Stomach (tissue), 8 donors: ENCODE measurements at regions not wholly inside any gene's neighbourhood (a gene's known extent, or its start where the extent isn't known, plus 50 kb on each side); places are given as distances from the start of the nearest gene placed in this dataset.

Experiments used
- DNase-seq, 2 donors: peaks; one replicate each; pipeline versions ENCODE4 v3.0.0 to v3.0.0-alpha.2; 2013 to 2019
- H3K27ac ChIP-seq, 5 donors: fragments of 200-600 bp in 4 of 5; sonication (generic) in 4 of 5; one replicate each; pipeline ENCODE4 v1.5.1; 2013 to 2019; ENCODE audit warnings: mild to moderate bottlenecking in 1 of 5, moderate library complexity in 1 of 5
- H3K27me3 ChIP-seq, 3 donors: fragments of 200-600 bp; sonication (generic); one replicate each; pipeline ENCODE4 v1.5.1; 2017 to 2019; ENCODE audit warnings: mixed run types in 1 of 3
- H3K36me3 ChIP-seq, 4 donors: fragments of 200-600 bp; sonication (generic); 1 replicate in 3 of 4; 2 replicates in 1 of 4; pipeline ENCODE4 v1.5.1; 2016 to 2019
- H3K4me1 ChIP-seq, 4 donors: fragments of 200-600 bp; sonication (generic); one replicate each; pipeline ENCODE4 v1.5.1; 2016 to 2019
- H3K4me3 ChIP-seq, 4 donors: fragments of 200-600 bp; sonication (generic) in 3 of 4; one replicate each; pipeline ENCODE4 v1.5.1; 2016 to 2019; ENCODE audit warnings: mild to moderate bottlenecking in 1 of 4
- H3K9me3 ChIP-seq, 4 donors: fragments of 200-600 bp; sonication (generic); one replicate each; pipeline ENCODE4 v1.5.1; 2016 to 2019
- EP300 ChIP-seq: sonication (generic); formaldehyde crosslinking; IDR thresholded peaks from one replicate; pipeline ENCODE4 v1.6.1; 2017; ENCODE audit warnings: antibody characterized with exemption
- POLR2A ChIP-seq, 4 donors: fragments of 450-650 bp; IDR thresholded peaks; one replicate each; pipeline ENCODE4 v1.6.1; 2016; ENCODE audit warnings: antibody characterized with exemption in 4 of 4, control low read depth in 2 of 4, mild to moderate bottlenecking in 1 of 4, moderate library complexity in 1 of 4
- POLR2AphosphoS5 ChIP-seq, 3 donors: sonication (generic); formaldehyde crosslinking; IDR thresholded peaks; one replicate each; pipeline ENCODE4 v1.6.1; 2016; ENCODE audit warnings: antibody characterized with exemption in 3 of 3
- WGBS, 5 donors: extraction: QIAGEN DNeasy Blood & Tissue Kit in 3 of 5; methylation state at CpG; one replicate each; pipeline versions ENCODE4 v1.1.5 to v1.1.7; 2013 to 2018; 5-methylcytosine and 5-hydroxymethylcytosine counted together
- intact Hi-C: fragments of 100-400 bp; cut with DNase I; formaldehyde crosslinking; loops from one replicate; pipeline ENCODE4 v1.15.1; 2023; ENCODE audit warnings: low total_unique reads
- TF ChIP-seq, protein P1 (sequence below), 7 experiments: fragments of 450-650 bp in 4 of 7; fragments of 200-600 bp in 3 of 7; sonication (generic) in 3 of 7; IDR thresholded peaks; one replicate each; pipeline ENCODE4 v1.5.1; 2016 to 2019; ENCODE audit warnings: antibody characterized with exemption in 7 of 7, control low read depth in 2 of 7, mild to moderate bottlenecking in 1 of 7
- donor health status: healthy with polysubstance abuse.
- donor health status: Bipolar disorder and iron deficiency.
- donor health status: healthy.

DNA sequence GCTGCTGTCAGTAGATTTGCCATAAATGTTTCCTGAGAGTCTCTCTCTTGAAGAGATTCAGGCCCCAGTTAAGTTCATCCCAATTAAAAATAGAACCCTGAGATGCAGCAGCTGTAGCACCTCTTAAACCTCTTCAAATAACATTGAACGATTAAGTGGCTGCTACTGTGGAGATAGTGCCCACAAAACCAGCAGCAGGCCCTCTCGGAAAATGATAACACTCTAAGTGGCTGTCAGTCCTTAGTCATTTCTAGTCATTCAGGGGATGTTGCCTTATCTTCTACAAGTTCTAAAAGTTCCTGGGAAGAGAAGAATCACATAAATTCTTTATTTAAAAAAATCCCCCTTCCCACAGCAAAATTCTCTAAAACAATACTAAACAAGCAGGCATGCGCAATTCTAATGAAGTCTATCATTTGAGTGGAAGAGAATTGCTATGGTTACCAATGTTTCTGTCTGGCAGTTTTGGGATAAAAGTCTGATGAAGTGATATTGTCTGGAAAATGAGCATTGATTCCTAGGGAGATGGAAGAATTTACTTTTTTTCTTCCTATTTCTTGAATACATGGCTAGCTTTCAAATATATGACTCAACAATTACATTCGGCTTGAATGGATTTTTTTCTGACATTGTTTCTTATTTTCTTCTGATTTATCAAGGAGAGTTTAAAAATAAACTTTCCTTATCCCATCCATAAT lies 131.9 kb downstream of the TRMT11 start:
- Histone ChIP-seq H3K36me3 (no peaks in the 10 kb centered on the region), H3K27me3 (no peaks in the 10 kb centered on the region), H3K4me3 (no peak overlapping the region), H3K4me1 (peaks cover 0 to 5% (median 0%) of the 10 kb centered on the region in 4 donors), H3K9me3 (no peaks in the 10 kb centered on the region), H3K27ac (no peak overlapping the region)
- intact Hi-C loops, result no loop called here
- no peak for TF ChIP-seq POLR2AphosphoS5 (IDR thresholded peaks at IDR 0.05)
- no peak for TF ChIP-seq POLR2A (IDR thresholded peaks at IDR 0.05)
- TF ChIP-seq, protein P1, sequence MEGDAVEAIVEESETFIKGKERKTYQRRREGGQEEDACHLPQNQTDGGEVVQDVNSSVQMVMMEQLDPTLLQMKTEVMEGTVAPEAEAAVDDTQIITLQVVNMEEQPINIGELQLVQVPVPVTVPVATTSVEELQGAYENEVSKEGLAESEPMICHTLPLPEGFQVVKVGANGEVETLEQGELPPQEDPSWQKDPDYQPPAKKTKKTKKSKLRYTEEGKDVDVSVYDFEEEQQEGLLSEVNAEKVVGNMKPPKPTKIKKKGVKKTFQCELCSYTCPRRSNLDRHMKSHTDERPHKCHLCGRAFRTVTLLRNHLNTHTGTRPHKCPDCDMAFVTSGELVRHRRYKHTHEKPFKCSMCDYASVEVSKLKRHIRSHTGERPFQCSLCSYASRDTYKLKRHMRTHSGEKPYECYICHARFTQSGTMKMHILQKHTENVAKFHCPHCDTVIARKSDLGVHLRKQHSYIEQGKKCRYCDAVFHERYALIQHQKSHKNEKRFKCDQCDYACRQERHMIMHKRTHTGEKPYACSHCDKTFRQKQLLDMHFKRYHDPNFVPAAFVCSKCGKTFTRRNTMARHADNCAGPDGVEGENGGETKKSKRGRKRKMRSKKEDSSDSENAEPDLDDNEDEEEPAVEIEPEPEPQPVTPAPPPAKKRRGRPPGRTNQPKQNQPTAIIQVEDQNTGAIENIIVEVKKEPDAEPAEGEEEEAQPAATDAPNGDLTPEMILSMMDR (IDR thresholded peaks at IDR 0.05), result no peak
- TF ChIP-seq EP300, result no peak
- 67 to 80% (median 79%) methylated on average over 4 of the region's 4 CpGs for WGBS, 5 donors
- no peak for DNase-seq

DNA sequence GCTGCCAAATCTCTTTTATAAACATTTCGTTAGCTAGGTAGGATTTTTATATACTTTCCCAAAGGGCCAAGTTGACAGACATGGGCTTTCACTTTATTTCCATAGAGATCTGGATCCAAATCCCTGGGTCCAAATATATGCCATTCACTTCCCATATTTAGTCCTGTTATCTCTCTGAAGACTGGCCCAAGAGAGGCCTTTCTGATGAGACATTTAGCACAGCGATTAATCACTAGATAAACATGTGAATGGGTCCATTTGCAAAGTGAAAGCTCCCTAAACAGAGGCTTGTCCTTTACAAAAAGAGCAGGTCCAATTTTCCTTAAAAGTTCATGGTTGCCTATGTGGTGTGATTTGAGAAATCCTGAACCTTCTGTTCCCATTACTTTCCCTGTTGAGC lies 132.6 kb downstream of the TRMT11 start:
- H3K36me3 ChIP-seq, result no peaks in the 10 kb centered on the region
- peaks cover 0 to 5% (median 0%) of the 10 kb centered on the region in 4 donors for H3K4me1 ChIP-seq
- H3K4me3 ChIP-seq, result no peak overlapping the region
- H3K27ac ChIP-seq, result no peak overlapping the region
- no peak for DNase-seq
- intact Hi-C loops, result no loop called here
- WGBS, 5 donors, result 68 to 83% (median 76%) methylated on average over 2 of the region's 2 CpGs
- no peak for TF ChIP-seq POLR2AphosphoS5 (IDR thresholded peaks at IDR 0.05)
- no peak for TF ChIP-seq EP300
- H3K27me3 ChIP-seq, result no peaks in the 10 kb centered on the region
- H3K9me3 ChIP-seq, result no peaks in the 10 kb centered on the region

DNA sequence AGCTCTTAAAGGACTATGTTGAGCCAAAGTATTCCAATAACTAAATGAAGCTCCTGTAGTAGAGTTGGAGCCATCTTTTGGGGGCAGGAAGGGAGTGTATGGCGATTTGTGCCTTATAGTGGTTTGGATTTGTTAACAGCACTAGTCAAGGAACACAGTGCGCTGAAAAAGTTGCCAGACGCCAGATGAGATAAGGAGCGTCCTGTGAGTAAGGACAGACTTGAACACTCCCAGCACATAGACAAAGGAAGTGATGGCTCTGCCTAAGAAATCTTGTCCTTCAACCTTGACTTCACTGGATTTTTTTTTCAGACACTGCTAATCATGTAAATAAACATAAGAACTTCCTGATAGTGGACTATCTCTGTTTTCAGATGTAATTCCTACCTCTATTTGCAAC lies 136.9 kb downstream of the TRMT11 start:
- no peaks in the 10 kb centered on the region for H3K27me3 ChIP-seq
- TF ChIP-seq, protein P1 (IDR thresholded peaks at IDR 0.05), result no peak
- TF ChIP-seq EP300 (no peak), POLR2AphosphoS5 (IDR thresholded peaks at IDR 0.05) (no peak), POLR2A (IDR thresholded peaks at IDR 0.05) (no peak)
- H3K4me1 ChIP-seq, result peaks cover 0 to 5% (median 0%) of the 10 kb centered on the region in 4 donors
- no peaks in the 10 kb centered on the region for H3K36me3 ChIP-seq
- 39 to 74% (median 60%) methylated on average over 4 of the region's 4 CpGs for WGBS, 5 donors
- intact Hi-C loops, result no loop called here
- H3K4me3 ChIP-seq, result no peak overlapping the region
- no peak overlapping the region for H3K27ac ChIP-seq
- no peaks in the 10 kb centered on the region for H3K9me3 ChIP-seq
- no peak for DNase-seq

DNA sequence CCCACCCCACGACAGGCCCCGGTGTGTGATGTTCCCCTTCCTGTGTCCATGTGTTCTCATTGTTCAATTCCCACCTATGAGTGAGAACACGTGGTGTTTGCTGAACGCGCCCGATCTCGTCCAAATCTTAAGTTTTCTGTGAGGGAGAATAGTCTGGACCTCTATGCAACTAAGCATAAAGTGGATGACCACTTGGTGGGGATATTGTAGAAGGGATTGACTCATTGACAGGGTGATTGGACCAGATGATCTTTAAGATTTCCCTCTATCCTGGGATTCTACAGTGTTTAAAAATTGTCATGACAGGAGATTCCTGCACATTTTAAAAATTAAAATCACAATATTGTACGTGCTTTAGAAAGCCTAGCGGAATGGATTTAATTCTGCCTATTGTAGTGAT lies 141.3 kb downstream of the TRMT11 start:
- intact Hi-C loops, result no loop called here
- no peaks in the 10 kb centered on the region for H3K4me1 ChIP-seq
- 84 to 90% (median 85%) methylated on average over 7 to 9 of the region's 9 CpGs for WGBS, 5 donors

More for the DNA sequence above, 141.3 kb downstream of the TRMT11 start:
- TF ChIP-seq EP300, result no peak
- no peak for TF ChIP-seq POLR2A (IDR thresholded peaks at IDR 0.05)
- TF ChIP-seq POLR2AphosphoS5 (IDR thresholded peaks at IDR 0.05), result no peak
- TF ChIP-seq, protein P1 (IDR thresholded peaks at IDR 0.05), result no peak
- peaks cover 0 to 18% (median 5%) of the 10 kb centered on the region in 4 donors for H3K36me3 ChIP-seq
- peak in 1 of 2 donors; percentile 52 for DNase-seq
- no peaks in the 10 kb centered on the region for H3K9me3 ChIP-seq
- no peaks in the 10 kb centered on the region for H3K27me3 ChIP-seq
- no peak overlapping the region for H3K4me3 ChIP-seq
- H3K27ac ChIP-seq, result no peak overlapping the region
